ENCODE measurements at regions not wholly inside any gene's neighbourhood (a gene's known extent, or its start where the extent isn't known, plus 50 kb on each side); places are given as distances from the start of the nearest gene placed in this dataset.

DNA sequence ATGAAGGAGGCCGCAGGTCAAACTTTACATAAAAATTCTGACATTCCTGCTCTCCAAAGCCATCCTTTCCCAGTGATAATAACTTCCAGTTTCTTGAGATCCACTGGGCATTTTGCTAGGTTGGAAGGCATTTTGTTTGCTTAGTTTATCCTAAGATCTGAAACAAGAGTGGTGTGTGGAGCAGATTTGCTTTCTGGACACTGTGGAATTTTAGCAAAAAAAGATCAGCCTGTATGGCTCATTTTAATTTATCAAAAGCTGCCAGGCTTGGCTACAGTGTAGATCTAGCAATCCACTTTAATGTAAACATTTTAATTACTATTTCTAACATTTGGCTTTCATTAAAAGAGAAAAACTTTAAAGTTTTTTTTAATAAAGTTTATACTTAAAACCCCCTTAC lies 124.8 kb downstream of the SAMD9 start:
- TF ChIP-seq, protein P1, sequence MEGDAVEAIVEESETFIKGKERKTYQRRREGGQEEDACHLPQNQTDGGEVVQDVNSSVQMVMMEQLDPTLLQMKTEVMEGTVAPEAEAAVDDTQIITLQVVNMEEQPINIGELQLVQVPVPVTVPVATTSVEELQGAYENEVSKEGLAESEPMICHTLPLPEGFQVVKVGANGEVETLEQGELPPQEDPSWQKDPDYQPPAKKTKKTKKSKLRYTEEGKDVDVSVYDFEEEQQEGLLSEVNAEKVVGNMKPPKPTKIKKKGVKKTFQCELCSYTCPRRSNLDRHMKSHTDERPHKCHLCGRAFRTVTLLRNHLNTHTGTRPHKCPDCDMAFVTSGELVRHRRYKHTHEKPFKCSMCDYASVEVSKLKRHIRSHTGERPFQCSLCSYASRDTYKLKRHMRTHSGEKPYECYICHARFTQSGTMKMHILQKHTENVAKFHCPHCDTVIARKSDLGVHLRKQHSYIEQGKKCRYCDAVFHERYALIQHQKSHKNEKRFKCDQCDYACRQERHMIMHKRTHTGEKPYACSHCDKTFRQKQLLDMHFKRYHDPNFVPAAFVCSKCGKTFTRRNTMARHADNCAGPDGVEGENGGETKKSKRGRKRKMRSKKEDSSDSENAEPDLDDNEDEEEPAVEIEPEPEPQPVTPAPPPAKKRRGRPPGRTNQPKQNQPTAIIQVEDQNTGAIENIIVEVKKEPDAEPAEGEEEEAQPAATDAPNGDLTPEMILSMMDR (conservative IDR thresholded peaks at IDR 0.05 in 1 of 2, IDR thresholded peaks at IDR 0.05 in 1 of 2; ENCODE audit: extremely low read depth in 1 of 2, insufficient read depth in 1 of 2, low read depth in 1 of 2, low read length in 2 of 2) = no peak
- TF ChIP-seq EZH2 (IDR thresholded peaks at IDR 0.05; ENCODE audit: borderline replicate concordance, low read length) = no peak
